Vagina (tissue), 2 donors: ENCODE measurements at regions not wholly inside any gene's neighbourhood (a gene's known extent, or its start where the extent isn't known, plus 50 kb on each side); places are given as distances from the start of the nearest gene placed in this dataset.

Source experiments
- DNase-seq, 2 donors: peaks; one replicate each; pipeline ENCODE4 v3.0.0-alpha.2; 2017; ENCODE audit errors: extremely low spot score in 2 of 2
- H3K27ac ChIP-seq: fragments of 200-600 bp; sonication (generic); one replicate; pipeline ENCODE4 v1.5.1; 2019
- H3K27me3 ChIP-seq: fragments of 200-600 bp; sonication (generic); one replicate; pipeline ENCODE4 v1.5.1; 2019
- H3K36me3 ChIP-seq, 2 donors: fragments of 200-600 bp; sonication (generic); one replicate each; pipeline ENCODE4 v1.5.1; 2017 to 2019
- H3K4me1 ChIP-seq: fragments of 200-600 bp; sonication (generic); one replicate; pipeline ENCODE4 v1.5.1; 2019
- H3K4me3 ChIP-seq, 2 donors: fragments of 200-600 bp; sonication (generic); 1 replicate in 1 of 2; 2 replicates in 1 of 2; pipeline ENCODE4 v1.5.1; 2016 to 2019
- H3K9me3 ChIP-seq: fragments of 200-600 bp; sonication (generic); one replicate; pipeline ENCODE4 v1.5.1; 2019
- POLR2A ChIP-seq, 2 donors: fragments of 450-650 bp; IDR thresholded peaks; one replicate each; pipeline ENCODE4 v1.6.1; 2017; ENCODE audit warnings: antibody characterized with exemption in 2 of 2, mild to moderate bottlenecking in 2 of 2, moderate library complexity in 2 of 2
- POLR2AphosphoS5 ChIP-seq, 2 donors: sonication (generic); formaldehyde crosslinking; IDR thresholded peaks; one replicate each; pipeline ENCODE4 v1.9.0; 2017; ENCODE audit warnings: antibody characterized with exemption in 2 of 2, mild to moderate bottlenecking in 2 of 2, low read depth in 1 of 2; ENCODE audit not compliant: insufficient read depth in 1 of 2
- intact Hi-C: fragments of 100-400 bp; cut with DNase I; formaldehyde crosslinking; loops from one replicate; pipeline ENCODE4 v1.15.1; 2023
- TF ChIP-seq, protein P1 (sequence below), 3 experiments: fragments of 450-650 bp in 2 of 3; fragments of 200-600 bp in 1 of 3; sonication (generic) in 1 of 3; IDR thresholded peaks; one replicate each; pipeline ENCODE4 v1.5.1; 2017 to 2019; ENCODE audit warnings: antibody characterized with exemption in 3 of 3, mild to moderate bottlenecking in 2 of 3, moderate library complexity in 2 of 3

DNA sequence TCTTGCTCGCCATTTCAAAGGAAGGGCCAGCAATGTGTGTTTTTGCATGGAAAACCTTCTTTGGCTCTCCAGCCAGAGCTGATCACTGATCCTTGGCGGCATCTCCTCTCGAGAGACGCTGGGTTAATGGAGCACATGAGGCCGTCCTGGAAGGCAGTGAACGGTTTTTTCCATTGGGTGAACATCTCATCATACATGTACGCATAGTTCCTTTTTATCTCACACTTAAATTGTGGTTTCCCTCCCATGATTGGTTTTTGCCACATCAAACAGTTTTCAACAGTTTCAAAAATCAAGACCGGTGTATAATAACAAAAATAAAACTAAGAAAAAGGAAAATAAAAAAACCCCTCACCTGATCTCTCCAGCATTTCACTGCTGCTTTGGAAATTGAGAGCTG lies 276.4 kb downstream of the TCF7L2 start:
- intact Hi-C loops = no loop called here
- TF ChIP-seq POLR2A (IDR thresholded peaks at IDR 0.05) = no peak
- TF ChIP-seq, protein P1, sequence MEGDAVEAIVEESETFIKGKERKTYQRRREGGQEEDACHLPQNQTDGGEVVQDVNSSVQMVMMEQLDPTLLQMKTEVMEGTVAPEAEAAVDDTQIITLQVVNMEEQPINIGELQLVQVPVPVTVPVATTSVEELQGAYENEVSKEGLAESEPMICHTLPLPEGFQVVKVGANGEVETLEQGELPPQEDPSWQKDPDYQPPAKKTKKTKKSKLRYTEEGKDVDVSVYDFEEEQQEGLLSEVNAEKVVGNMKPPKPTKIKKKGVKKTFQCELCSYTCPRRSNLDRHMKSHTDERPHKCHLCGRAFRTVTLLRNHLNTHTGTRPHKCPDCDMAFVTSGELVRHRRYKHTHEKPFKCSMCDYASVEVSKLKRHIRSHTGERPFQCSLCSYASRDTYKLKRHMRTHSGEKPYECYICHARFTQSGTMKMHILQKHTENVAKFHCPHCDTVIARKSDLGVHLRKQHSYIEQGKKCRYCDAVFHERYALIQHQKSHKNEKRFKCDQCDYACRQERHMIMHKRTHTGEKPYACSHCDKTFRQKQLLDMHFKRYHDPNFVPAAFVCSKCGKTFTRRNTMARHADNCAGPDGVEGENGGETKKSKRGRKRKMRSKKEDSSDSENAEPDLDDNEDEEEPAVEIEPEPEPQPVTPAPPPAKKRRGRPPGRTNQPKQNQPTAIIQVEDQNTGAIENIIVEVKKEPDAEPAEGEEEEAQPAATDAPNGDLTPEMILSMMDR (IDR thresholded peaks at IDR 0.05) = no peak
- TF ChIP-seq POLR2AphosphoS5 (IDR thresholded peaks at IDR 0.05; ENCODE audit: insufficient read depth in 1 of 2, low read depth in 1 of 2) = no peak
- peak in 1 of 2 donors; percentile 62 for DNase-seq

DNA sequence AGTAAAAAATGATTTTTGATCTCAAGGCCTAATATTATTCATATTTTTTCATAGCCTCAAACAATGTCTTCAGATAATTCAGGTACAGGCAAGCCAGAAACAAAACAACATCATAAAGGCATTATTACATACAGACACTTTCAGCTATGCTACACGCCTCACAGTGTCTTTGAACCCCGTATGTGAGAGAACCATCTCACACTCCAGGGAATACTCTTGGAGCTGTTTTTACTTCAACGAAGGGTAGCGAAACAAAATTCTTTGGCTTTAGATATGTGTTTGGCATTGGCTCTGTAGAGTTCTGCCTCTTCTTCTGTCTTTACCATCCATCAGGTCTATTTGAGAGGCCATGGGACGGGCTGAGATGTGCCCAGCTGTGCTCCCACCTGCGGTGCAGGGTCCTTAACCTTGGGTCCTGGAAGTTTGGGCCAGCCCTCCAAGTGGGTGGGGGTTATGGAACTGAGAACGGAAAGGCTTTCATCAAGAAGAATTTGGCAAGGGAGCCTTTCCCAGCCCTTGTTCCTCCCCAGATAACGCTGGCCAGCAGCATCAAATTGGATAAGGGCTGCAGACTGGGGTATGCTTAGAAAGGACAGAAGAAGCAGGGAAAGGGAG lies 276.9 kb downstream of the TCF7L2 start:
- no peaks in the 10 kb centered on the region for H3K36me3 ChIP-seq
- H3K27ac ChIP-seq = no peak overlapping the region
- no peak overlapping the region for H3K4me3 ChIP-seq
- H3K9me3 ChIP-seq = no peaks in the 10 kb centered on the region
- DNase-seq = peak in 1 of 2 donors; percentile 42
- intact Hi-C loops = no loop called here
- TF ChIP-seq, protein P1 (IDR thresholded peaks at IDR 0.05) = no peak
- no peak for TF ChIP-seq POLR2A (IDR thresholded peaks at IDR 0.05)
- no peak for TF ChIP-seq POLR2AphosphoS5 (IDR thresholded peaks at IDR 0.05; ENCODE audit: insufficient read depth in 1 of 2, low read depth in 1 of 2)
- H3K27me3 ChIP-seq = no peaks in the 10 kb centered on the region
- H3K4me1 ChIP-seq = no peaks in the 10 kb centered on the region

More for the DNA sequence above, 276.4 kb downstream of the TCF7L2 start:
- no peaks in the 10 kb centered on the region for H3K36me3 ChIP-seq
- no peaks in the 10 kb centered on the region for H3K9me3 ChIP-seq
- H3K4me1 ChIP-seq = no peaks in the 10 kb centered on the region
- no peak overlapping the region for H3K27ac ChIP-seq
- H3K27me3 ChIP-seq = no peaks in the 10 kb centered on the region
- no peak overlapping the region for H3K4me3 ChIP-seq

DNA sequence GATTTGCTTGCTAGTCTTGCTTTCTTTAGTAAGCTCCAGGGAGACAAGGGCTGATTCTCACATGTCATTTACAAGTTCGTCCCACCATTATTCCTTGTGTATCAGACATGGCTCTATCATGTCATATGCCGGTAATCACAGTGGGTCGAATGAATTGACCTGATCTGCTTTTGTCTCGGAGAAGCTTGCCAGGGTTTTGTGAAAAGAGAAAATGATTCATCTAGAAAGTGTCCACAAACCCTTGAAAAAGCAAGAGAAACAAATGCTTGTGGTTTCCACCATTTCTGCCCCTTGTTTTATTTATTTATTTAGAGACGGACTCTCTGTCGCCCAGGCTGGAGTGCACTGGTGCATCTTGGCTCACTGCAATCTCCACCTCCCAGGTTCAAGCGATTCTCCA lies 278.5 kb downstream of the TCF7L2 start:
- Histone ChIP-seq H3K36me3 (no peaks in the 10 kb centered on the region), H3K27ac (no peak overlapping the region), H3K4me3 (no peak overlapping the region), H3K9me3 (no peaks in the 10 kb centered on the region), H3K4me1 (no peaks in the 10 kb centered on the region), H3K27me3 (no peaks in the 10 kb centered on the region)
- no peak for DNase-seq
- TF ChIP-seq, protein P1 (IDR thresholded peaks at IDR 0.05) = no peak
- no peak for TF ChIP-seq POLR2AphosphoS5 (IDR thresholded peaks at IDR 0.05; ENCODE audit: insufficient read depth in 1 of 2, low read depth in 1 of 2)
- no peak for TF ChIP-seq POLR2A (IDR thresholded peaks at IDR 0.05)
- intact Hi-C loops = no loop called here

DNA sequence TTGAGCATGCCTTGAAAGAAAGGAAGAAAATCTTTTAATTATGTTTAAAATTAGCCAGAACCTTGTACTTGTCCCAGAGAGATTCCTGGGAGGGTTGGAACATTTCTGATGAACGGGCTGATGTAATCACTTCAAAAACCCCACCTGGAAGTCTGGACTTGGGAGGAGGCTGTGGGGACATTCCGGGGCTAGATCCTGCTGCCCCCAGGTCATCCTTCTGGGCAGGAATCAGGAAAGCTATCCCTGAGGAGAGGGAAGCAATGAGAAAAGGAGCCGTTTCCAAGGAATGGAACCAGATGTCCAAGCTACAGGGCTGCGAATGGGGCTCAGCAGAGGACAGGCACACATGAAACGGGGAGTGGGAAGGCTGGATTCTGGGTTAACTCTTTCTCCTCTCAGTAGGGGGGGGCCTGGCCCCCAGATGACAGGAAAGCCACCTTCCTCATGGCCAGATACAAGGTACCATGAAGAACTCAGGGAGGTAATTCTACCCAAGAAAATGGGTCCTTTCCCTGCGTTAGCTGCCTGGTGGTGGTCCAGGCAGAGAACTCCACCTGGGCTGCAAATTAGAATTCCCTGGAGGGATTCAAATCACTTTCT lies 280.1 kb downstream of the TCF7L2 start:
- Histone ChIP-seq H3K9me3 (no peaks in the 10 kb centered on the region), H3K4me3 (no peak overlapping the region), H3K27ac (no peak overlapping the region), H3K27me3 (no peaks in the 10 kb centered on the region), H3K4me1 (no peaks in the 10 kb centered on the region), H3K36me3 (no peaks in the 10 kb centered on the region)
- TF ChIP-seq, protein P1 (IDR thresholded peaks at IDR 0.05) = no peak
- TF ChIP-seq POLR2AphosphoS5 (IDR thresholded peaks at IDR 0.05; ENCODE audit: insufficient read depth in 1 of 2, low read depth in 1 of 2) (no peak), POLR2A (IDR thresholded peaks at IDR 0.05) (no peak)
- intact Hi-C loops = no loop called here
- DNase-seq = peak; percentile 37 to 58

DNA sequence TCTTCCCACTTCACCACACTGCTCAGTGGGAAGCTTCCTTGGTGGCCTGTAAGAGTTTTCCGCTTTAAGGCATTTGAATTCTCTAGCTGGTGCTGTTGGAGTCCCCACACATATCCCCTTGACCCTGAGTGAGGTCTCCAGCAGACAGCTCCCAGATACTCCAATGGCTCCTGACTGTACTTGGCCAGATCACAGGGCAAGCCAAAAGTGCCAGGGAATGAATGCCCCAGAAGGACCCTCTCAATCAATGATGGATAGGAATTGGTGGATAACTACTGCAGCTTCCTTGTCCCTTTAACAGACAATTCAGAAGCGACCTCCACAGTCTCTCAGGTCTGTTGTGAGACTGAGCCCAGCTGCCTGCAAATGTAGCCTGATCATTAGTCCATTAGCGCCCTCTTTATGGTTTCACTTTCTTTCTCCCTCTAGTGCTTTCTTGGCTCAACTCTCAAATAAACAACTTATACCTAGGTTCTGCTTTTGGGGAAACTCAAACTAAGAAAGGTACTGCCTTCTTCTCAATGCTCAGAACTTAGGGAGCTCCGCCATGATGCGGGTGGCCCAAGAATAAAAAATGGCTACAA lies 283.0 kb downstream of the TCF7L2 start:
- DNase-seq = peak in 1 of 2 donors; percentile 70
- H3K27me3 ChIP-seq = no peaks in the 10 kb centered on the region
- no peak overlapping the region for H3K27ac ChIP-seq
- intact Hi-C loops = no loop called here
- no peak overlapping the region for H3K4me3 ChIP-seq
- H3K4me1 ChIP-seq = no peaks in the 10 kb centered on the region
- no peak for TF ChIP-seq POLR2A (IDR thresholded peaks at IDR 0.05)
- TF ChIP-seq, protein P1 (IDR thresholded peaks at IDR 0.05) = no peak
- TF ChIP-seq POLR2AphosphoS5 (IDR thresholded peaks at IDR 0.05; ENCODE audit: insufficient read depth in 1 of 2, low read depth in 1 of 2) = no peak
- H3K9me3 ChIP-seq = no peaks in the 10 kb centered on the region
- no peaks in the 10 kb centered on the region for H3K36me3 ChIP-seq
